Astrocyte (in vitro differentiated cells and primary cell): ENCODE measurements at regions not wholly inside any gene's neighbourhood (a gene's known extent, or its start where the extent isn't known, plus 50 kb on each side); places are given as distances from the start of the nearest gene placed in this dataset.

Experiments
- EZH2 ChIP-seq: IDR thresholded peaks from 2 replicates; pipeline ENCODE4 v1.6.1; 2012; ENCODE audit warnings: mild to moderate bottlenecking, low read length, inconsistent platforms; ENCODE audit not compliant: insufficient read depth
- TF ChIP-seq, protein P1 (sequence below): IDR thresholded peaks from 2 replicates; pipeline ENCODE4 v1.5.1; 2011; ENCODE audit warnings: low read depth, mild to moderate bottlenecking, inconsistent platforms, low read length, moderate library complexity; ENCODE audit not compliant: insufficient read depth

- TF ChIP-seq, protein P1, sequence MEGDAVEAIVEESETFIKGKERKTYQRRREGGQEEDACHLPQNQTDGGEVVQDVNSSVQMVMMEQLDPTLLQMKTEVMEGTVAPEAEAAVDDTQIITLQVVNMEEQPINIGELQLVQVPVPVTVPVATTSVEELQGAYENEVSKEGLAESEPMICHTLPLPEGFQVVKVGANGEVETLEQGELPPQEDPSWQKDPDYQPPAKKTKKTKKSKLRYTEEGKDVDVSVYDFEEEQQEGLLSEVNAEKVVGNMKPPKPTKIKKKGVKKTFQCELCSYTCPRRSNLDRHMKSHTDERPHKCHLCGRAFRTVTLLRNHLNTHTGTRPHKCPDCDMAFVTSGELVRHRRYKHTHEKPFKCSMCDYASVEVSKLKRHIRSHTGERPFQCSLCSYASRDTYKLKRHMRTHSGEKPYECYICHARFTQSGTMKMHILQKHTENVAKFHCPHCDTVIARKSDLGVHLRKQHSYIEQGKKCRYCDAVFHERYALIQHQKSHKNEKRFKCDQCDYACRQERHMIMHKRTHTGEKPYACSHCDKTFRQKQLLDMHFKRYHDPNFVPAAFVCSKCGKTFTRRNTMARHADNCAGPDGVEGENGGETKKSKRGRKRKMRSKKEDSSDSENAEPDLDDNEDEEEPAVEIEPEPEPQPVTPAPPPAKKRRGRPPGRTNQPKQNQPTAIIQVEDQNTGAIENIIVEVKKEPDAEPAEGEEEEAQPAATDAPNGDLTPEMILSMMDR, result no peak
- no peak for TF ChIP-seq EZH2
Measured at GRCh38 chrX:134075894-134076718, 90.7 kb upstream of the GPC3 start.
